G401 (cell line): ENCODE measurements at regions not wholly inside any gene's neighbourhood (a gene's known extent, or its start where the extent isn't known, plus 50 kb on each side); places are given as distances from the start of the nearest gene placed in this dataset.

Experiments used
- DNase-seq: peaks from one replicate; pipeline ENCODE4 v3.0.0-alpha.2; 2015; ENCODE audit warnings: low spot score
- in situ Hi-C: cut with HindIII; loops from 2 replicates; pipeline ENCODE4 v1.10.0; 2016; ENCODE audit warnings: low sequenced_read_pairs, mixed read lengths

DNA sequence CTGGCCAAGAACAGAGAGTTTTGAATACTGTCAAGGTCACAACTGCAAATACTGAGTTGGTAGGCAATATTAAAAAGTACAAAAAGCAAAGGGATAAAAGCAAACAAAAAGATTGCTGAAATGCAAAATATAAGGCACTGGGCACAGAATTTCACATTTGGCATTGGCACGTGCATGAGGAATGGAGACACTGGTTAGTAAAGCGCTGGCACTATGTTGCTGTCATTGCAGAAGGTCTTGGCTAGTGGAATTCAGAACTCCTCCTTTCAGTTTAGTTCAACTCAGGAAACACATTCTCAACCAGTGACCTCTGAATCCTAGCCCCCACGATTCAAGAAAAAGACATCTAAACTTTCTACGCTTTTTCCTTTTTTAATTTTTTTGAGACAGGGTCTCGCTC, 111.8 kb upstream of the PSMD7 start:
- no peak for DNase-seq
- in situ Hi-C loops, result no loop called here

DNA sequence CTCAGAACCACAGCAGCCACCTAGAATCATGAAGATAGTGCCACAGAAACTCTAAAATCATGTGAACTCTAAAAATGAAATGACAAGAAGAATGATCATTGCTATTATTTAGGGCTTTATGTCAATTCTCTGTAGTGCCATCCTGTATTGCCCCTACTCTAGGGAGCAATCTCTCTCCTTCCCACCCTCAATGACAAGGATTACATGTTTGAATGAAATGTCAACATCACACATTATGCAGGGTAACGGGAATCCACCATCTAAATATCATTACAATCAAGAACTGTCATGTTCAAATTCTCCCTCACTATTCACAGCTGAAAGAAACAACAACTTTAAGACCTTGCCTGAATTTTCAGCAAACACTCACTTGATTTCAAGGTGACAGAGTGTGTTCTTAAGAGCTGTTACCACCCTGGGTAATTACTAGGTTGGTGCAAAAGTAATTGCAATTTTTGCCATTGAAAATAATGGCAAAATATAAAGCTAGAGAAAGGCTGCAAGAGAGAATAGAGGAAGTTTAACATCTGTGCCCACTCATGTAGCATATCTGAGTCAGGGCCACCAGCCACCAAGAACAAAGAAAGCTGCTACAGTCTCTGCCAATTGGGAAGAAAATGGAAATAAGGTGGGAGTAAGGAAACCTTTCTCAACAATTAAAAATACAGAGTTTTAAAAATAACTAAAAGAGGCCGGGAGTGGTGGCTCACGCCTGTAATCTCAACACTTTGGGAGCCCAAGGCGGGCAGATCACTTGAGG, 112.8 kb upstream of the PSMD7 start:
- DNase-seq, result no peak
- in situ Hi-C loops, result no loop called here

DNA sequence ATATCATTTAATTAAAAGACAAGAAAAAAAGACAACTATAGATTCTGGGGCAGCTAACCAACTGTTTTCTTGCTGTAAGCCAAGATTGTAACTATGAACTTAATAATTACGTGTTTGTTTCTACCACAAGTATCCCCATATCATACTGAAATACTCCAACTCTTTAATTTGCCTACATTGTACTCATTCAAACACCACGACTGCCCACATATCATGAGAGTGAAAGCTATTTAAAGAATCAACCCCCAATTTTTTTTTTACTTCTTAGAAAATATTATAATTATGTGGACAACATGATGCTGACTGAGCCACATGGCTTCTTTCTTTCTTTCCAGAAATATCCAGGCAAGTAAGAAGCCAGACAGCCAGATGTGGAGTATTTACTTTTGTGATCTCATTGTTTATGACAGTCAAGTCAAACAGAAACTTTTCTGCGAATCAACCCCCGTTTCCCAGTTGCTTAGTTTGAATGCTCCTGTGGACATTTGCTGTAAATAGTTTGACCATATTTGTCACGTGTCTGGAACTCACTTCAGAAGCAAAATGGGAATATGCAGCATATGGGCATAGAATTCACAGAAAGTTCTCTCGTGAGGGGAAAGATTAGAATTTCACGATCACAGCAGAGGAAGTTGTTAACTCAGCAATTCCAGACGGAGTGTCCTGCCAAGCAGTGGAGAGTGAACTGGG, 126.8 kb upstream of the PSMD7 start:
- in situ Hi-C loops, result no loop called here
- no peak for DNase-seq

DNA sequence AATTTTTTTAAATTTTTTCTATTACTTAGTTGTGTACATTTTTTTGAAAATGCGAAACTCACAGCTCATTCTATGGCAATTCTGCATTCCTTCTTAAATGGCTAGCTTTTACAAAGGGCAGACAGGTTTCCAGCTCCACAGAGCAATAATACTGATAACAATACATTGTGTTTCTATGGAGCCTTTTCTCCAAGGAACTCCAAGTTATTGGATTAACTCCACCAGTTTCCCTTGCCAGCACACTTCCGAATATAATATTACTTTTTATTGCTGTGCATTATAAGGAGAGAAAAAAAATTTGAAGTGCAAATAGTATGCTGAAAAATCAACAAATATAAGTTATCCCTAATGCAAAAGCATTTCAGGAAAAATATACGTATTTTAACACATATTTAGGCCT, 127.5 kb upstream of the PSMD7 start:
- no peak for DNase-seq
- in situ Hi-C loops, result no loop called here

DNA sequence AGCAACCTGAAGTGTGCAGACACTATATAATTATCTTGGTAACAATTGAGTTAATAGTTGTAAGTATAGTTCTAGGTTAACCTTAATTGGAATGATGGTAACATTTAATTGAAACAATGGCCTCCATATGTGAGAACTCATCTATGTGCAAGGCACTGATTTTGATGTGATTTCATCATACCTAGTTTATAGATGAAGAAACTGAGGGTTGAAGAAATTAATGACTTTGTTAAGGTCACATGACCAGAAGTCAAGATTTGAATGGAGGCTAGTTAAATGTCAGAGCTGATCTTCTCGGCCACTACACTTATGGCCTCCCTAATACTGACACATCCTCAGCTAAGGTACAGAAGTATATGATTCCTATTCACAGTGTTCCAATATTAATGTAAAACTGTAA, 128.2 kb upstream of the PSMD7 start:
- DNase-seq, result no peak
- in situ Hi-C loops, result no loop called here

DNA sequence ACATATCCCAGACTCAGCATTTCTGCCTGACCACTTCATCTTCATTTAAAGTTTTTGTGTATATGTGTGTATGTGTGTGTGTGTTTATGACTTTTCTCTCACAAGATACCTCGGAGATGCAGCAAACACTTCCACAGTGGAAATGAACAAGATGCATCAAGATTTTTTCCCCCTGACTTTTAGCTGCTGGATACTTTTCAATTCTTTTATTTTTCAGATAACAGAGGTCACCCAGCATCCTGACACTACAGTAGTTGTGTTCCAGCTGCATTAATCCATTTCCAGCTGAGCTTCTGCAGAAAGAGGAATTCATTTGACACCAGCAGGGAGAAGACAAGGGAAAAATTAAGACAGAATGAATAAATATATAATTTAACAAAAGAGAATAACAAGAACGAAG, 130.2 kb upstream of the PSMD7 start:
- no peak for DNase-seq
- in situ Hi-C loops, result no loop called here

DNA sequence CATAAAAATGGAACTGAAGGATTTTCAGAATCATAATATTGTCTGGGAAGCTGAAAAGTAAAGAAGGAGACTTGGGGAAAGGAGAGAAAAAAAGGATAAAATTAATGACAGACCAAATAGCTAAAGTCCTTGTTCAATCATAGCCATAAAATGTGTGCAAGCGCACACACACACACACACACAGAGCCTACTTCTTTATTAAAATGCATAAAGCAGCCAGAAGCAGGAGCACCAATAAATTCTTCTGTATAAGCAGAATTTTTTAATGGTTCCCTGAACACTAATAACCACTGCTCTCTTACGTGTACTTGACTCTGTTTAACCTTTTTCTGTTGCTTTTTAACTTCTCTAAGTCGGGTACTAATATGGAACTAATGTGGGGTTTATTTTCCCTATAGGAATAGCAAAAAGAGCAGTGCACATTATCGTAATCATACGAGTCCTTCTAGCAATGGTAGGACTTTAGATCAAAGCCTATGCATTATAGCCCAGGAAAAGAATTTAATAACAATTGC, 131.0 kb upstream of the PSMD7 start:
- DNase-seq, result no peak
- in situ Hi-C loops, result no loop called here

DNA sequence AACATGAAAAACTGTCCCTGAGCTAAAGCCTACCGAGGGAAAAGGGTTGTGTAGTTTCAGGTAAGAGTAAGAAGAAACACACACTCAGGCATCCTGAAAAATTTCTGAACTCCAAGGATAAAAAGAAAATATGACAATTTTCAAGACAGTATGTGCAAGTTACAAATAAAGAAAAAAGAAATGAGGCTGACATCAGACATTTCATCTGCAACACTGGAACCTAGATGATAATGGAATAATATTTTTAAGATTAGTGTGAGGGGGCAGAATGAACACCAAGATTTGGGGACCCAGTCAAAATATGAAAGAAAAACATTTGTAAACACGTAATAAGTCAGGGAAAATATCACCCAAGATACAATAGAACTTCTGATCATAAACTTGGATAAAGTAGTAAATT, 135.9 kb upstream of the PSMD7 start:
- DNase-seq, result no peak
- in situ Hi-C loops, result no loop called here

DNA sequence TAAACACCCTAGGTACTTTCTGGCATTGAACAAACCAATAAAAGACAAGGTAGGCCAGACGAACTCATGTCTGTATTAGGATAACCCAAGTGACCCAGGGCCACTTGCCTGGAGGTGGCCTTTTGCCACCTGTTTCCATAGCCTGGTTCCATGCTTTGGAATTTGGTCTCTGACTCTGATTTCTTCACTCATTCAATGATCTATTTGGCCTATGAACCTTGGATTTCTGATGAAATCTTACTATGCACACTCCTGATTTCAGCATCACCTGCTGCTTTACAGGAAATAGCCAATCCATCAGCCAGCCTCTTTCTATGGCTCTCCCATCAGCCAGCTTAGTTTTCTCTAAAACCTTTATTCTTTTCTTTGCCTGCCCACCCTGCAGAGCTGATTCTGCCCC, 142.8 kb upstream of the PSMD7 start:
- in situ Hi-C loops, result no loop called here
- no peak for DNase-seq

DNA sequence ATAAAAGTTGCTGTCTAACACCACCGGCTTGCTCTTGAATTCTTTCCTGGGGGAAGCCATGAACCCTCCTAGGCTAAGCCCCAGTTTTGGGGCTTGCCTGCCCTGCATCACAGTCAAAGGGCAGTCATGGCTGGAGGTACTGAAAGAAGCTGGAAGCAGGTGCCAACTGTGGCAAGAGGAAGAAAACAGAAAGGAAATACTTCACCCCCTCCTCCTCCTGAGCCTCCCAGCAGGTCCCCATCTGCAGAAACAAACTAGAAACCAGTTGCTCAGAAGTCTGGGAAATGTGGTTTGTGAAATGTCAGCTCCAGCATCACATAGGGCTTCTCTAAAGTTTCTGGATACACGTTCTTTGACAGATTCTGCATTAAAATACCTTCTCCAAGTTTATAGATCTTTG, 150.0 kb upstream of the PSMD7 start:
- in situ Hi-C loops, result no loop called here
- no peak for DNase-seq

DNA sequence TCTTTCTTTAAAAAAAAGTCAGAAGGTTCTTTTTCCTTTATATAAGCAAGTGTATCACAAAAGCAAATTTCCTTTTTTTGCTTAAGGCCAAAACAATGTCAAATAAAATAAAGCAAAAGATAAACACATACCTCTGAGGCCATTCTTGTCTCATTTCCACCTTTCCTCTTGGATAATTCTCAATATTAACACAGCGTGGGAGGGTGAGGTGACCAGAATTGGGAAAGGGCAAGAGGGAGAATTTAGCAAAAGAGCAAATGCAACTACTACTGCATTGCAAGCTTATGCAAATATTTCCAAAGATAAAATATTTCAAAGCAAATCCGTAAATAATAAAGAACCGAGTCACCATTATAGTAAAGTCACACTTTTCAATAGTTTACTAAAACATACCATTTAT, 153.4 kb upstream of the PSMD7 start:
- DNase-seq, result no peak
- in situ Hi-C loops, result no loop called here

DNA sequence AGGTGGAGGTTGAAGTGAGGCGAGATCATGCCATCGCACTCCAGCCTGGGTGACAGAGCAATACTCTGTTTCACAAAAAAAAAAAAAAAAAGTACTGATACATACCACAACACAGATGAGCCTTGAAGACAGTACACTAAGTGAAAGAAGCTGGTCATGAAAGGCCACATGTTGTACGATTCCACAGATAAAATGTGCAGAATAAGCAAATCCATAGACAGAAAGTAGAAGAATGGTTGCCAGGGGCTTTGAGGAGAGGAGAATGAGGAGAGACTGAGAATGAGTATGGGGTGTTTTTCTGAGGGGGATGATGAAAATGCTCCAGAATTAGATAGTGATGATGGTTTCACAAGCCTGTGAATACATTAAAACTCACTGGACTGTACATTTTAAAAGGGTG, 155.6 kb upstream of the PSMD7 start:
- in situ Hi-C loops, result no loop called here
- DNase-seq, result no peak

DNA sequence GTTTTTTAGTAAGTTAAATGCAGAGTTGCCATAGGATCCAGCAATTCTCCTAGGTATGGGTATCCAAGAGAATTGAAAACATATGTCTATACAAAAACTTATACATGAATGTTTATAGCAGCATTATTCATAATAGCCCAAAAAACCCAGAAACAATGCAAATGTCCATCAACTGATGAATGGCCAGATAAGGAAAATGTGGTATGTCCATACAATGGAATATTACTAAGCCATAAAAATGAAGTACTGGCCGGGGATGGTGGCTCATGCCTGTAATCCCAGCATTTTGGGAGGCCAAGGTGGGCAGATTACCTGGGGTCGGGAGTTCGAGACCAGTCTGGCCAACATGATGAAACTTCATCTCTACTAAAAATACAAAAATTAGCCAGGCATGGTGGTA, 156.1 kb upstream of the PSMD7 start:
- in situ Hi-C loops, result no loop called here
- DNase-seq, result no peak

DNA sequence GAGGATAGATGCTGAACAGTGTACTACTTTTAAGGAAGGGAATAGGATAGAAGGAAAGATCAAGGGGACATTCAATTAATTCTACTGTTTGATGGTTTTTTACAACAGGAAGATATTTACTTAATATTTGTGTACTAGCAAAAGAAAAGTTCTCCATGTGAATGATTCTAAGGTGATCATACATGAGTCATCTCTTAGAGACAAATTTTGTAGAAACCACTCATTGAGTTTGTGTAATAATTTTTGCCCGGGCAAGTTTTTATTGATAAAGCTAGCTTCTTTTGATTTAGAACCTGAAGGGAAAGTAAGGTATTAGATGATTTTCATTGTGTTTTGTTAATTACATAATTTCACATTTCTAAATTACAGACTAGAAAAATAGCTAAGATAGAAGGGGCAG, 172.8 kb upstream of the PSMD7 start:
- no peak for DNase-seq
- in situ Hi-C loops, result no loop called here

DNA sequence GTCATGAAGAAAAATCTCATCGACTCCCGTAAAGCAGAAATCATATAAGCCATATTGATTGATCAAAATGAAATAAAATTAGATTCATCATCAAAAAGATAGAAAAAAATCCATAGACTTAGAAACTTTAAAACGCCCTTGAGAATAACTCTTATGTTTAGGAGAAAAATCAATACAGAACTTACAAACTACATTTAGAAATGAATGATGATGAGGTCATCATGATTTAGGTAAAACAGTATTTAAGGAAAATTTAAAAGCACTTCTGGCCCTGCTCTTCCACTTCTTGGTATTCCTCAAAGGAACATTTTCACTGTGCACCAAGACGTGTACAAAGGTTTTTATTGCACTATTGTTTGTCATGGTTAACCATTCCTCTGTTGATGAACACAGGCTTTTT, 173.4 kb upstream of the PSMD7 start:
- no peak for DNase-seq

DNA sequence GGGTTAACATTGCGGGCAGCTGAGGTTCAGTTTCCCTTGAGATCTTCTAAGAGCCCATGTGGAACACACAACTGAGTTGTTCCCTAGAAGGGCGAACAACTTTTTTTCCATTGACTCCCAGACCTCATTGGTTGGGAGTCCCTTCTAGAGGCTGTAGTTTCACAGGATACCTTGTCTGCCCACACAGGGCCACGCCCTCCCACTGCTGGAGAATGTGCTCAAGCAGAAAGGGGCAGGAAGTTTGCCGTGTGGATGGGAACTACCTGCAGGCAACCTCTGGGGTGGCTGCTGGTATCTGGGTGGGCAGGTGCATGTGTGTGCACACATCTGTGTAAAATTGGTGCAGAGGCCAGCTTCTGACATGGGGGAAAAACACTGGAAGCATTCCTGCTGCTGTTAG, 178.8 kb upstream of the PSMD7 start:
- in situ Hi-C loops, result no loop called here
- no peak for DNase-seq

More for the DNA sequence above, 173.4 kb upstream of the PSMD7 start:
- in situ Hi-C loops, result no loop called here

DNA sequence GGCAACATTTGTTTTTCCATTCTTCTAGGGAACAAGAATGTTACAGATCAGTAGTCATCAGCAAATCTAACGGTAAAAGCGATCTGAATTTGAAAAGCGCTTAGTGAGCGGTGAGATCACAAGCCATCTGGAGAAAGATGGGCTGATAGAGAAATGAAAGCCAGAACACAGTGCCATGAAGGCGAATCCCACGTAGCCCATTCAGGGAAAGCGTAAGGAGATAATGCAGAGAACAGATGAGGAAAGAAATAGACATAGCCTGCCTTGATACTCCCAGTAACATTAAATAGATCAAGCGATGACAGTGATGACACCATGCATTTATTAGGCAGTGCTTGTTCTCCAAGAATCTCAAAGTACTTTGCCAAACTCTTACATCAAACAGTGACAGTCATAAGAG, 183.1 kb upstream of the PSMD7 start:
- DNase-seq, result no peak
- in situ Hi-C loops, result no loop called here

DNA sequence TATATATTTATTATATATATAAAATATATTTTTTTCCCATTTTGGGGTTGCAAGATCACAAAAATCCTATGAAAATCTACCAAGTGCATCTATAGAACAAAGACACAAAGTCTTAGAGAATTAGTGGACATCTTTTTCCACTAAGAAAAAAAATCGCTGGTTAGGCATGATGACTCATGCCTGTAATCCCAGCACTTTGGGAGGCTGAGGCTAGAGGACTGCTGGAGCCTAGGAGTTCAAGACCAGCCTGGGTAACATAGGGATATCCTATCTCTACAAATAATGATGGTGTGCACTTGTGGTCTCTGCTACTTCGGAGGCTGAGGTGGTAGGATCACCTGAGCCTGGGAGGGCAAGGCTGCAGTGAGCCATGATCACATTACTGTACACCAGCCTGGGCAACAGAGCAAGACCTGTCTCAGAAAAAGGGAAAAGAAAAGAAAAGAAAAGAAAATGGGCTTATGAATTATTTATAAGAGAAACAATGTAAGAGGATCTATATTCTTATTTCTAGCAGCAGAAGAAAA, 185.1 kb upstream of the PSMD7 start:
- in situ Hi-C loops, result no loop called here
- no peak for DNase-seq

DNA sequence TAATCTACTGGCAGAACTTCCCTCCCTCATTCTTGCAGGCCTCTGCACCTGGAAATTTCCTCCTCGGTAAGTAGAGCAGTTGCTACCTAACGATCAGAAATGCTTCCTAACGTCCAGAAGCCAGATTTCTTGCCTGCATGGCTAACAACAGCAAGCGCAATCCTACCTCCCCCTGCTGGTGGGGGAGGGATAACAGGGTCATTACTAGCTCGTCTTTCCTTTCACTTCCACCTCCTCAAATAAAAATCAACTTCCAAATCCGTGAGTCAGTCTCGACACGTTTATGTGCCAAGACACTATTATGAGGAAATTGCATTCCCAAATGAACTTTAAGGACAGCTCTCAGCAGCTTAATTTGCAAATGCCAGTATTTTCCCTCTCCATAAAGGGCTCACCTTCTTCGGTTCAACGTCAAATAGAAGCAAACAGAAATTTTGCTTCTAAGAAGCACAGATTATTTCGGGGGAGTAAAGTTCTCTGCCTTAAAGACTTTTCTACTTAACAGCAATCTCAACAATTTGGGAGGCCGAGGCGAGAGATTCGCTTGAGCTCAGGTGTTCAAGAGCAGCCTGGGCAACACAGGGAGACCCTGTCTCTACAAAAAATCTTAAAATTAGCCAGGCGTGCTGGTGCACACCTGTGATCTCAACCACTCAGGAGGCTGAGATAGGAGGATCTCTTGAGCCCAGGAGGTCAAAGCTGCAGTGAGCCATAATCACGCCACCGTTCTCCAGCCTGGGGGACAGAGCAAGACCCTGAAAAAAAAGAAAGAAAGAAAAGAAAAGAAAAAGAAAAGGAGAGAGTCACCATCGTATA, 188.6 kb upstream of the PSMD7 start:
- in situ Hi-C loops, result no loop called here
- DNase-seq, result peak; percentile 7

DNA sequence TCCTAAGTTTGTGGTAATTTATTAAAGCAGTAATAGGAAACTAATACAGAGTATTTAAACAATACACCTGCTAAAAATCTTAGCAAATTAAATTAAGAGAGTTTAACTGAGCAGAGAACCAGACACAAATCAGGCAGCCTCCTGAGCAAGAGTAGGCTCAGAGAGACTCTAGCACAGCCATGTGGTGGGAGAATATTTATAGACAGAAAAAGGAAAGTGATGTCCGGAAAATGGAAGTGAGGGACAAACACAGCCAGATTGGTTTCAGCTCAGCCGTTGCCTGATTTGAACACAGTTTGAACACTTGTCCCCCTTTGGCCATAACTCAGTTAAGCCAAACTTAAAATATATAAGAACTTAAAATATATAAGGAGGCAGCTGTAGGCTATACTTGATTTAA, 192.6 kb upstream of the PSMD7 start:
- DNase-seq, result no peak
- in situ Hi-C loops, result no loop called here
